ENCODE measurements at regions not wholly inside any gene's neighbourhood (a gene's known extent, or its start where the extent isn't known, plus 50 kb on each side); places are given as distances from the start of the nearest gene placed in this dataset.

GRCh38 chr3:94179059-94179458 lies 116.2 kb downstream of the NSUN3 start:
- TF ChIP-seq NFRKB (IDR thresholded peaks at IDR 0.05): no peak
- no peak for TF ChIP-seq L3MBTL2 (conservative IDR thresholded peaks at IDR 0.05)
- TF ChIP-seq, protein P1, sequence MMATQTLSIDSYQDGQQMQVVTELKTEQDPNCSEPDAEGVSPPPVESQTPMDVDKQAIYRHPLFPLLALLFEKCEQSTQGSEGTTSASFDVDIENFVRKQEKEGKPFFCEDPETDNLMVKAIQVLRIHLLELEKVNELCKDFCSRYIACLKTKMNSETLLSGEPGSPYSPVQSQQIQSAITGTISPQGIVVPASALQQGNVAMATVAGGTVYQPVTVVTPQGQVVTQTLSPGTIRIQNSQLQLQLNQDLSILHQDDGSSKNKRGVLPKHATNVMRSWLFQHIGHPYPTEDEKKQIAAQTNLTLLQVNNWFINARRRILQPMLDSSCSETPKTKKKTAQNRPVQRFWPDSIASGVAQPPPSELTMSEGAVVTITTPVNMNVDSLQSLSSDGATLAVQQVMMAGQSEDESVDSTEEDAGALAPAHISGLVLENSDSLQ (IDR thresholded peaks at IDR 0.05): peak; percentile 78
- peak; percentile 48; the same call in 1 of the 2 replicates for TF ChIP-seq FOXA1 (IDR thresholded peaks at IDR 0.05)
- no peak for TF ChIP-seq ELF4 (IDR thresholded peaks at IDR 0.05)
- no peak for TF ChIP-seq SP1 (IDR thresholded peaks at IDR 0.05)
- no peak for TF ChIP-seq LEF1 (IDR thresholded peaks at IDR 0.05; ENCODE audit: borderline replicate concordance)
- peak; percentile 97 for TF ChIP-seq CTBP1 (IDR thresholded peaks at IDR 0.05; ENCODE audit: borderline replicate concordance)
- peak; percentile 61; the same call in 1 of the 2 replicates for TF ChIP-seq ZNF384 (IDR thresholded peaks at IDR 0.05)
- POLR2A ChIA-PET: no interaction called here
- CTCF ChIA-PET: no interaction called here
- DNase-seq (ENCODE audit: extremely low spot score): peak; percentile 53

- DNase-seq (ENCODE audit: extremely low spot score): no peak
- ChIA-PET CTCF (no interaction called here), POLR2A (no interaction called here)
- no peak for TF ChIP-seq ELF4 (IDR thresholded peaks at IDR 0.05)
- TF ChIP-seq ARNT (IDR thresholded peaks at IDR 0.05): no peak
- no peak for TF ChIP-seq TARDBP (IDR thresholded peaks at IDR 0.05)
- TF ChIP-seq NFRKB (IDR thresholded peaks at IDR 0.05): no peak
- TF ChIP-seq L3MBTL2 (conservative IDR thresholded peaks at IDR 0.05): no peak
- no peak for TF ChIP-seq HDGF (IDR thresholded peaks at IDR 0.05; ENCODE audit: borderline replicate concordance)
- no peak for TF ChIP-seq ZNF384 (IDR thresholded peaks at IDR 0.05)
- TF ChIP-seq SUZ12 (IDR thresholded peaks at IDR 0.05): no peak
- no peak for TF ChIP-seq SP1 (IDR thresholded peaks at IDR 0.05)
- no peak for TF ChIP-seq FOXK2 (IDR thresholded peaks at IDR 0.05)
- no peak for TF ChIP-seq BHLHE40 (IDR thresholded peaks at IDR 0.05; ENCODE audit: borderline replicate concordance)
- TF ChIP-seq, protein P1 (IDR thresholded peaks at IDR 0.05): no peak
- no peak for TF ChIP-seq LEF1 (IDR thresholded peaks at IDR 0.05; ENCODE audit: borderline replicate concordance)
- no peak for TF ChIP-seq CTBP1 (IDR thresholded peaks at IDR 0.05; ENCODE audit: borderline replicate concordance)
Measured at GRCh38 chr3:94183551-94183950, 120.7 kb downstream of the NSUN3 start.

DNA sequence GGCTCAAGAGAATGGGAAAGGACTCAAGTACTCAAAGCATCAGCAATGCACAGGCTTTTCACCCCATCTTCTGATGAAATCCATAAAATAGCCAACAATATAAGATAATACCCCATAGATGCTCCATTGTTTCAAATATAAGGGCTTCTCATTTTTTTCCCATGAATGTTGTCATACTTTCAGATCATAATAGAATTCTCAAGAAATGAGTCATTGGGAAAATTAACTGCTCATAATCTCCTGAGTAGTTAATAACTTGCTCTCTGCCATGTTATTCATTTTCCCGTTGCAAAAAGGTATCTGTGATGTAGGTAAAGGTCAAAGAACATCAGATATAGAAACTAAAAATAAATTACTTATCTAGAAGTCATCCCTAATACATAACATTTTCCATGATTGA lies 121.9 kb downstream of the NSUN3 start:
- no peak for DNase-seq (ENCODE audit: extremely low spot score)
- ChIA-PET POLR2A (no interaction called here), CTCF (no interaction called here)
- no peak for TF ChIP-seq ARNT (IDR thresholded peaks at IDR 0.05)
- no peak for TF ChIP-seq SP1 (IDR thresholded peaks at IDR 0.05)
- TF ChIP-seq BHLHE40 (IDR thresholded peaks at IDR 0.05; ENCODE audit: borderline replicate concordance): no peak
- no peak for TF ChIP-seq SUZ12 (IDR thresholded peaks at IDR 0.05)
- TF ChIP-seq FOXA1 (IDR thresholded peaks at IDR 0.05): no peak
- TF ChIP-seq ZNF384 (IDR thresholded peaks at IDR 0.05): no peak
- TF ChIP-seq TARDBP (IDR thresholded peaks at IDR 0.05): no peak
- no peak for TF ChIP-seq LEF1 (IDR thresholded peaks at IDR 0.05; ENCODE audit: borderline replicate concordance)
- no peak for TF ChIP-seq L3MBTL2 (conservative IDR thresholded peaks at IDR 0.05)
- TF ChIP-seq NFRKB (IDR thresholded peaks at IDR 0.05): no peak
- TF ChIP-seq ELF4 (IDR thresholded peaks at IDR 0.05): no peak

GRCh38 chr3:94185753-94186152 lies 122.9 kb downstream of the NSUN3 start:
- DNase-seq (ENCODE audit: extremely low spot score): no peak
- POLR2A ChIA-PET: no interaction called here
- CTCF ChIA-PET: no interaction called here
- TF ChIP-seq LEF1 (IDR thresholded peaks at IDR 0.05; ENCODE audit: borderline replicate concordance) (no peak), CTBP1 (IDR thresholded peaks at IDR 0.05; ENCODE audit: borderline replicate concordance) (no peak), L3MBTL2 (conservative IDR thresholded peaks at IDR 0.05) (no peak), ZNF384 (IDR thresholded peaks at IDR 0.05) (no peak), NFRKB (IDR thresholded peaks at IDR 0.05) (no peak), FOXM1 (IDR thresholded peaks at IDR 0.05; ENCODE audit: borderline replicate concordance) (no peak), ELF4 (IDR thresholded peaks at IDR 0.05) (no peak), TARDBP (IDR thresholded peaks at IDR 0.05) (no peak), BHLHE40 (IDR thresholded peaks at IDR 0.05; ENCODE audit: borderline replicate concordance) (no peak), FOXA1 (IDR thresholded peaks at IDR 0.05) (no peak), FOXK2 (IDR thresholded peaks at IDR 0.05) (no peak), HDGF (IDR thresholded peaks at IDR 0.05; ENCODE audit: borderline replicate concordance) (no peak), ARNT (IDR thresholded peaks at IDR 0.05) (no peak), SP1 (IDR thresholded peaks at IDR 0.05) (no peak), SUZ12 (IDR thresholded peaks at IDR 0.05) (no peak)
- TF ChIP-seq, protein P1 (IDR thresholded peaks at IDR 0.05): no peak

GRCh38 chr3:94187697-94188096 lies 124.8 kb downstream of the NSUN3 start:
- TF ChIP-seq SUZ12 (IDR thresholded peaks at IDR 0.05) (no peak), HDGF (IDR thresholded peaks at IDR 0.05; ENCODE audit: borderline replicate concordance) (no peak), FOXK2 (IDR thresholded peaks at IDR 0.05) (no peak), ARNT (IDR thresholded peaks at IDR 0.05) (no peak), L3MBTL2 (conservative IDR thresholded peaks at IDR 0.05) (no peak), SP1 (IDR thresholded peaks at IDR 0.05) (no peak), LEF1 (IDR thresholded peaks at IDR 0.05; ENCODE audit: borderline replicate concordance) (no peak), FOXA1 (IDR thresholded peaks at IDR 0.05) (no peak), ZNF384 (IDR thresholded peaks at IDR 0.05) (no peak), CTBP1 (IDR thresholded peaks at IDR 0.05; ENCODE audit: borderline replicate concordance) (no peak)
- POLR2A ChIA-PET: no interaction called here
- CTCF ChIA-PET: no interaction called here
- no peak for DNase-seq (ENCODE audit: extremely low spot score)

DNA sequence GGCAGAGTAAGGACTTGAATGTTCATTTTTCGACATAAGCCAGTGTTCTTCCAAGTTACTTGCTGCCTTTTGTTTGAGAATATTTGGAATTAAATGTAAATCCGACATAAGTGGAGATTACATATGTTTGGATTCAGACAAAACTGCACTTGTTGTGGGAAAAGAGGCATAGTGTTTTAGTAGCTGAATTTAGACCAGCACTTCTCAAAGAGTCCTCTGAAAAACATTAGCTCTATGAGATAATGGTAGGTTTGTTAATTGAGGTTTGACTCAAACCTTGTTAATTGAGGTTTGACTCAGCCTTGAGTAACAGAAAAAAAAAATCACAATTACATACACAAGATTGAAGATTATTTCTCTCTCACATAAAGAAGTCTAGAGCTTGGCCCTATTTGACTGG lies 132.5 kb downstream of the NSUN3 start:
- no peak for DNase-seq (ENCODE audit: extremely low spot score)
- CTCF ChIA-PET: interaction anchor here (0.7 kb wide), 1 partner anchor 20 kb away, joined by 3 read pairs; no protein-coding TSS in a partner anchor
- POLR2A ChIA-PET: no interaction called here
- TF ChIP-seq TARDBP (IDR thresholded peaks at IDR 0.05) (no peak), FOXA1 (IDR thresholded peaks at IDR 0.05) (no peak), ARNT (IDR thresholded peaks at IDR 0.05) (no peak), SP1 (IDR thresholded peaks at IDR 0.05) (no peak), NFRKB (IDR thresholded peaks at IDR 0.05) (no peak), HDGF (IDR thresholded peaks at IDR 0.05; ENCODE audit: borderline replicate concordance) (no peak)
